Esophagus squamous epithelium (tissue), 4 donors: ENCODE measurements at regions not wholly inside any gene's neighbourhood (a gene's known extent, or its start where the extent isn't known, plus 50 kb on each side); places are given as distances from the start of the nearest gene placed in this dataset.

Experiments
- CTCF ChIP-seq, 6 experiments: fragments of 450-650 bp in 4 of 6; fragments of 200-600 bp in 2 of 6; sonication (generic) in 2 of 6; IDR thresholded peaks; one replicate each; pipeline ENCODE4 v1.5.1; 2016 to 2019; ENCODE audit warnings: antibody characterized with exemption in 6 of 6, mild to moderate bottlenecking in 4 of 6, moderate library complexity in 4 of 6
- POLR2A ChIP-seq, 4 donors: fragments of 450-650 bp; IDR thresholded peaks; one replicate each; pipeline ENCODE4 v1.6.1; 2017; ENCODE audit warnings: antibody characterized with exemption in 4 of 4, mild to moderate bottlenecking in 4 of 4, moderate library complexity in 3 of 4

GRCh38 chr14:81819910-81820309, 286.3 kb upstream of the SEL1L start:
- TF ChIP-seq CTCF (IDR thresholded peaks at IDR 0.05) (no peak), POLR2A (IDR thresholded peaks at IDR 0.05) (no peak)
